ENCODE measurements at regions not wholly inside any gene's neighbourhood (a gene's known extent, or its start where the extent isn't known, plus 50 kb on each side); places are given as distances from the start of the nearest gene placed in this dataset.

DNA sequence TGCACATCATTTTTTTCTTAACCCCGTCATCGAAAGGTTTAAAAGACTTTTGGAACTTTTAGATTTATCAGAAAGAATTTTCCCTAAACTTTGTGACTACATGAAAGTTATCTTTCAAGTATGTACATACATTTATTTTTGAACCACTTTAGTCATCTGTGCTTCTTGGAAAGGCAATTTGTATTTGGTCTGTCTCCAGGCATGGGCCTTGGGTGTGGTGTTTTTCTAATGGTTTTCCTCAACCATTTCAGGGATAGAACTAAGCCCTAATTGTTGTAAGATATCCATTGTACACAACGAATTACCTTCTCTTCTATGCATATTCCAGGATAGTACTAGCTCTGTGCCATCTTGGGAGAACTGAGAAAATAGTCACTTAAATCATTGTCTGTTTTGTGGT lies 191.5 kb upstream of the RPL34 start:
- no peaks in the 10 kb centered on the region for H3K79me1 ChIP-seq (ENCODE audit: low read length)
- no peak overlapping the region for H3K18ac ChIP-seq (ENCODE audit: low read length)
- no peak overlapping the region for H4K8ac ChIP-seq (ENCODE audit: low read depth, low read length)
- H4K12ac ChIP-seq (ENCODE audit: low read depth, low read length), result no peak overlapping the region
- no peak overlapping the region for H3K9ac ChIP-seq (ENCODE audit: low read length)
- no peak overlapping the region for H2BK12ac ChIP-seq (ENCODE audit: low read length)
- H3K4ac ChIP-seq (ENCODE audit: low read depth, low read length), result no peak overlapping the region
- no peak overlapping the region for H2BK5ac ChIP-seq (ENCODE audit: low read depth, low read length, poor library complexity)
- no peak overlapping the region for H3K23ac ChIP-seq (ENCODE audit: low read length)
- no peak overlapping the region for H3K4me2 ChIP-seq (ENCODE audit: low read length)
- H3K27me3 ChIP-seq (ENCODE audit: insufficient read depth, low read length), result no peaks in the 10 kb centered on the region
- no peak for DNase-seq
- no peaks in the 10 kb centered on the region for H3K9me3 ChIP-seq (ENCODE audit: insufficient read depth, low read depth, low read length)
- H3K4me1 ChIP-seq (ENCODE audit: control insufficient read depth in 1 of 2, insufficient read depth in 2 of 2, low read length in 2 of 2), result no peaks in the 10 kb centered on the region
- H3K27ac ChIP-seq (ENCODE audit: low read depth, low read length), result no peak overlapping the region
- H3K14ac ChIP-seq (ENCODE audit: low read length), result no peak overlapping the region
- no peaks in the 10 kb centered on the region for H3K79me2 ChIP-seq (ENCODE audit: control insufficient read depth, insufficient read depth, low read length, poor library complexity)
- H2BK120ac ChIP-seq (ENCODE audit: insufficient read depth, low read length, poor library complexity), result no peak overlapping the region
- H3K36me3 ChIP-seq (ENCODE audit: control insufficient read depth in 1 of 2, insufficient read depth in 2 of 2, low read length in 2 of 2), result no peaks in the 10 kb centered on the region
- no peak overlapping the region for H4K91ac ChIP-seq (ENCODE audit: low read depth, low read length)
- no peak overlapping the region for H3K4me3 ChIP-seq (ENCODE audit: low read depth, low read length)
- H2AK5ac ChIP-seq (ENCODE audit: low read length), result no peak overlapping the region
- WGBS (ENCODE audit: extremely low coverage, insufficient coverage, insufficient read length), result no CpG with 5 or more reads among the region's 3 CpGs
- H2AFZ ChIP-seq (ENCODE audit: insufficient read depth, low read length, poor library complexity), result no peak overlapping the region

DNA sequence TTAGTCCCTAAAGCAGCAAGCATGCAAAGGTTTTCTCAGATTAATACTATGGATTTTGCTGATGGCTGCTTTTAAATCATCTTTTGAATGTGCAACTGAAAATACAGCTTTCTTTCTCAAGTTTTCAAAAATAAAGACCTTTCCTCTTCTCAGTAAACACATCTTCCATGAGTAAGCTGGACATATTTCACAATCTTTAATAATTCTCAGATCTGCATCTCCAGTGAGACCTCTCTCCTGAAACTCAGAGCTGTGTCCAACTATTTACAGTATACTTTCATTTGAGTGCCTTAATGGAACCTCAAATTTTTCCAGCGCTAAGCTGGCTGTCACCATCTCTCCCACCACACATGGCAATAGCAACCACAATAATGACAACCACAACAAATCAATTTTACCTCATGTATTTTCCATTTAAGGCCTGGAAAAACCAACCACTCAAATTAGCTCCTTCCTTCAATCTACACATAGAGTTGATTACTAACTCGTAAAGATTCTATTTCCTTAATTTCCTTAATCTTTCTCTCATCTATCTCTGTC lies 192.4 kb upstream of the RPL34 start:
- Histone ChIP-seq H2BK5ac (ENCODE audit: low read depth, low read length, poor library complexity) (no peak overlapping the region), H3K9ac (ENCODE audit: low read length) (no peak overlapping the region), H3K79me2 (ENCODE audit: control insufficient read depth, insufficient read depth, low read length, poor library complexity) (no peaks in the 10 kb centered on the region), H4K8ac (ENCODE audit: low read depth, low read length) (no peak overlapping the region), H2AFZ (ENCODE audit: insufficient read depth, low read length, poor library complexity) (no peak overlapping the region), H2AK5ac (ENCODE audit: low read length) (no peak overlapping the region), H3K4ac (ENCODE audit: low read depth, low read length) (no peak overlapping the region), H3K27me3 (ENCODE audit: insufficient read depth, low read length) (no peaks in the 10 kb centered on the region), H2BK12ac (ENCODE audit: low read length) (no peak overlapping the region), H3K9me3 (ENCODE audit: insufficient read depth, low read depth, low read length) (no peaks in the 10 kb centered on the region), H3K4me3 (ENCODE audit: low read depth, low read length) (no peak overlapping the region), H4K12ac (ENCODE audit: low read depth, low read length) (no peak overlapping the region), H3K14ac (ENCODE audit: low read length) (no peak overlapping the region), H3K4me1 (ENCODE audit: control insufficient read depth in 1 of 2, insufficient read depth in 2 of 2, low read length in 2 of 2) (no peaks in the 10 kb centered on the region), H3K23ac (ENCODE audit: low read length) (no peak overlapping the region), H3K4me2 (ENCODE audit: low read length) (no peak overlapping the region), H3K36me3 (ENCODE audit: control insufficient read depth in 1 of 2, insufficient read depth in 2 of 2, low read length in 2 of 2) (no peaks in the 10 kb centered on the region), H4K91ac (ENCODE audit: low read depth, low read length) (no peak overlapping the region), H3K18ac (ENCODE audit: low read length) (no peak overlapping the region), H3K79me1 (ENCODE audit: low read length) (no peaks in the 10 kb centered on the region), H2BK120ac (ENCODE audit: insufficient read depth, low read length, poor library complexity) (no peak overlapping the region), H3K27ac (ENCODE audit: low read depth, low read length) (no peak overlapping the region)
- 100% methylated on average over 1 of the region's 2 CpGs for WGBS (ENCODE audit: extremely low coverage, insufficient coverage, insufficient read length)
- no peak for DNase-seq

GRCh38 chr4:108426493-108426892 lies 193.9 kb upstream of the RPL34 start:
- Histone ChIP-seq H3K27ac (ENCODE audit: low read depth, low read length) (no peak overlapping the region), H4K91ac (ENCODE audit: low read depth, low read length) (no peak overlapping the region), H2AFZ (ENCODE audit: insufficient read depth, low read length, poor library complexity) (no peak overlapping the region), H2BK120ac (ENCODE audit: insufficient read depth, low read length, poor library complexity) (no peak overlapping the region), H3K14ac (ENCODE audit: low read length) (no peak overlapping the region), H3K18ac (ENCODE audit: low read length) (no peak overlapping the region), H3K9ac (ENCODE audit: low read length) (no peak overlapping the region), H3K27me3 (ENCODE audit: insufficient read depth, low read length) (no peaks in the 10 kb centered on the region), H2BK5ac (ENCODE audit: low read depth, low read length, poor library complexity) (no peak overlapping the region), H2BK12ac (ENCODE audit: low read length) (no peak overlapping the region), H3K4me1 (ENCODE audit: control insufficient read depth in 1 of 2, insufficient read depth in 2 of 2, low read length in 2 of 2) (no peaks in the 10 kb centered on the region), H3K4ac (ENCODE audit: low read depth, low read length) (no peak overlapping the region), H3K79me1 (ENCODE audit: low read length) (no peaks in the 10 kb centered on the region), H2AK5ac (ENCODE audit: low read length) (no peak overlapping the region), H3K36me3 (ENCODE audit: control insufficient read depth in 1 of 2, insufficient read depth in 2 of 2, low read length in 2 of 2) (no peaks in the 10 kb centered on the region), H4K8ac (ENCODE audit: low read depth, low read length) (no peak overlapping the region), H3K4me2 (ENCODE audit: low read length) (no peak overlapping the region), H4K12ac (ENCODE audit: low read depth, low read length) (no peak overlapping the region), H3K4me3 (ENCODE audit: low read depth, low read length) (no peak overlapping the region), H3K9me3 (ENCODE audit: insufficient read depth, low read depth, low read length) (no peaks in the 10 kb centered on the region), H3K79me2 (ENCODE audit: control insufficient read depth, insufficient read depth, low read length, poor library complexity) (no peaks in the 10 kb centered on the region), H3K23ac (ENCODE audit: low read length) (no peak overlapping the region)
- DNase-seq, result no peak
- no CpG with 5 or more reads among the region's 3 CpGs for WGBS (ENCODE audit: extremely low coverage, insufficient coverage, insufficient read length)

DNA sequence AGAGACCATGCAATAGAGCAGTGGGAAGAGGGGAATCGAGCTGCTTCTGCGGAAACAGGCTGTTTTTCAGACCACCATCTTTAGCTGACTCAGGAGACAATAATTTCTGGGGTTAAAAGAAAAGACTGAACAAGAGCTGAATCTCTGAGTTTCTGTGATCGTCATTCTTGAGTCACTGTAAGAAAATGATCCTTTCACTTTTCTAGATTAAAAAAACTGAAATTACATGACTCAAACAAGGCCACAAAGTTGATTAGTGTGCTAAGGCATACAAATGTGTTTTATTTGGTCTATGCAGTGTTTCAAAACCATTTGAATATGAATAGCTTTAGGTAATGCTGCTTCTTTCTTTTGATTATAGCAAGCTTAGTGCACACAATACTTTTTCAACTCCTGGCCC lies 194.4 kb upstream of the RPL34 start:
- no peak overlapping the region for H3K9ac ChIP-seq (ENCODE audit: low read length)
- H3K27me3 ChIP-seq (ENCODE audit: insufficient read depth, low read length), result no peaks in the 10 kb centered on the region
- H3K79me2 ChIP-seq (ENCODE audit: control insufficient read depth, insufficient read depth, low read length, poor library complexity), result no peaks in the 10 kb centered on the region
- no peak for DNase-seq
- H3K23ac ChIP-seq (ENCODE audit: low read length), result no peak overlapping the region
- H3K4ac ChIP-seq (ENCODE audit: low read depth, low read length), result no peak overlapping the region
- no peaks in the 10 kb centered on the region for H3K36me3 ChIP-seq (ENCODE audit: control insufficient read depth in 1 of 2, insufficient read depth in 2 of 2, low read length in 2 of 2)
- no peak overlapping the region for H4K8ac ChIP-seq (ENCODE audit: low read depth, low read length)
- H3K4me2 ChIP-seq (ENCODE audit: low read length), result no peak overlapping the region
- no peak overlapping the region for H3K18ac ChIP-seq (ENCODE audit: low read length)
- H2AFZ ChIP-seq (ENCODE audit: insufficient read depth, low read length, poor library complexity), result no peak overlapping the region
- no peak overlapping the region for H4K91ac ChIP-seq (ENCODE audit: low read depth, low read length)
- H4K12ac ChIP-seq (ENCODE audit: low read depth, low read length), result no peak overlapping the region
- H3K79me1 ChIP-seq (ENCODE audit: low read length), result no peaks in the 10 kb centered on the region
- no peak overlapping the region for H2AK5ac ChIP-seq (ENCODE audit: low read length)
- H2BK120ac ChIP-seq (ENCODE audit: insufficient read depth, low read length, poor library complexity), result no peak overlapping the region
- no peak overlapping the region for H3K27ac ChIP-seq (ENCODE audit: low read depth, low read length)
- H3K14ac ChIP-seq (ENCODE audit: low read length), result no peak overlapping the region
- H2BK5ac ChIP-seq (ENCODE audit: low read depth, low read length, poor library complexity), result no peak overlapping the region
- H3K4me3 ChIP-seq (ENCODE audit: low read depth, low read length), result no peak overlapping the region
- H3K4me1 ChIP-seq (ENCODE audit: control insufficient read depth in 1 of 2, insufficient read depth in 2 of 2, low read length in 2 of 2), result no peaks in the 10 kb centered on the region
- no CpG with 5 or more reads among the region's 3 CpGs for WGBS (ENCODE audit: extremely low coverage, insufficient coverage, insufficient read length)
- no peaks in the 10 kb centered on the region for H3K9me3 ChIP-seq (ENCODE audit: insufficient read depth, low read depth, low read length)
- H2BK12ac ChIP-seq (ENCODE audit: low read length), result no peak overlapping the region

Measured in trophoblast cell (in vitro differentiated cells and primary cell).